Neural cell (in vitro differentiated cells): ENCODE measurements at regions not wholly inside any gene's neighbourhood (a gene's known extent, or its start where the extent isn't known, plus 50 kb on each side); places are given as distances from the start of the nearest gene placed in this dataset.

Experiments
- RAD21 ChIP-seq: fragments of 450-650 bp; conservative IDR thresholded peaks from 2 replicates; pipeline ENCODE4 v1.6.1; 2014; ENCODE audit warnings: antibody characterized with exemption, mild to moderate bottlenecking, moderate library complexity
- SMC3 ChIP-seq: fragments of 450-650 bp; conservative IDR thresholded peaks from 2 replicates; pipeline ENCODE4 v1.6.1; 2014; ENCODE audit warnings: antibody characterized with exemption, mild to moderate bottlenecking, moderate library complexity; ENCODE audit not compliant: poor library complexity
- TF ChIP-seq, protein P1 (sequence below): fragments of 450-650 bp; IDR thresholded peaks from 2 replicates; pipeline ENCODE4 v1.5.1; 2014; ENCODE audit warnings: antibody characterized with exemption, mild to moderate bottlenecking, moderate library complexity; ENCODE audit not compliant: poor library complexity, severe bottlenecking

DNA sequence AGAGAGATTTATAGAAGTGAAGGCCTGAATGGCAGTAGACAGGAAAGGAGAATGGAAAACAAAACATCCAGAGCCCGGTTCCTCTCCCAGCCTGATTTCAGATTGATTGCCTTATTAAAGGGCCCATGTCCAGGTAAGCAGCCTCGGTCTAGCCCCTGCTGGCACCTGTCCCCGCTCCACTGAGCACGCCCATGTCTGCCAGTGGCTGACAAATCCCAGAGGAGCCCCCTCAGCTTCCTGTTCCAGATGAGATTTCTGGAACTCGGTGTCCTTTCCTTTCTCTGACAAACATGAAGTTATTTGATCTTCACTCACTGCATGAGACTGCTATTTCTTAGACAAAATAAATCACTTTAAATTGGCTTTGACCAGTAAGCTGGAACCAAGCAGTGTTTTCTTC, 187.0 kb upstream of the ADCY2 start:
- TF ChIP-seq SMC3 (no peak), RAD21 (no peak)
- TF ChIP-seq, protein P1, sequence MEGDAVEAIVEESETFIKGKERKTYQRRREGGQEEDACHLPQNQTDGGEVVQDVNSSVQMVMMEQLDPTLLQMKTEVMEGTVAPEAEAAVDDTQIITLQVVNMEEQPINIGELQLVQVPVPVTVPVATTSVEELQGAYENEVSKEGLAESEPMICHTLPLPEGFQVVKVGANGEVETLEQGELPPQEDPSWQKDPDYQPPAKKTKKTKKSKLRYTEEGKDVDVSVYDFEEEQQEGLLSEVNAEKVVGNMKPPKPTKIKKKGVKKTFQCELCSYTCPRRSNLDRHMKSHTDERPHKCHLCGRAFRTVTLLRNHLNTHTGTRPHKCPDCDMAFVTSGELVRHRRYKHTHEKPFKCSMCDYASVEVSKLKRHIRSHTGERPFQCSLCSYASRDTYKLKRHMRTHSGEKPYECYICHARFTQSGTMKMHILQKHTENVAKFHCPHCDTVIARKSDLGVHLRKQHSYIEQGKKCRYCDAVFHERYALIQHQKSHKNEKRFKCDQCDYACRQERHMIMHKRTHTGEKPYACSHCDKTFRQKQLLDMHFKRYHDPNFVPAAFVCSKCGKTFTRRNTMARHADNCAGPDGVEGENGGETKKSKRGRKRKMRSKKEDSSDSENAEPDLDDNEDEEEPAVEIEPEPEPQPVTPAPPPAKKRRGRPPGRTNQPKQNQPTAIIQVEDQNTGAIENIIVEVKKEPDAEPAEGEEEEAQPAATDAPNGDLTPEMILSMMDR, result no peak
